NCI-H1105 (cell line): ENCODE measurements at regions not wholly inside any gene's neighbourhood (a gene's known extent, or its start where the extent isn't known, plus 50 kb on each side); places are given as distances from the start of the nearest gene placed in this dataset.
"Not testable (repeated sequence)": the region's sequence is repeated elsewhere in the genome, so short reads cannot be mapped to it uniquely, and the experiment has no call there.

Source experiments
- DNase-seq: peaks from one replicate; lab custom pipeline; 2025; lab: John Stamatoyannopoulos, UW

DNA sequence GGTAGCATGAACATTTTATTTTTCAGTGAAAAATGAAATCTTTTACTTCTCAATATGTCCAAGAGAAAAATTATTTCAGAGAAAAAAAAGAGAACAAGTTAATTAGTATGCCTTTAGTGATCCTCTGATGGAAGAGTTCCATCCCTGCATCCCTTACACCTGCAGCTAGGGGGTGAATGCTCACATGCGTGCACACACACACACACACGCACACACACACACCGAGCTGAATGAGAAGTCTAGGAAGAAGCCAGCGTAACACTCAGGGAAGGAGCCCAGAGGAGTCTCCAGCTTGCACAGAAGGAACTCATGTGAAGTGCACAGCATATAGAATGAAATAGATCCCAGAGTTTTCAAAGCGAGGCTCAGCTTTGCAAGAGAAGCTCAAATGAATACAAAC is 510.5 kb downstream of the IRS2 start:
- no peak for DNase-seq

GRCh38 chr13:109275139-109275745 is 511.1 kb downstream of the IRS2 start:
- DNase-seq: no peak

DNA sequence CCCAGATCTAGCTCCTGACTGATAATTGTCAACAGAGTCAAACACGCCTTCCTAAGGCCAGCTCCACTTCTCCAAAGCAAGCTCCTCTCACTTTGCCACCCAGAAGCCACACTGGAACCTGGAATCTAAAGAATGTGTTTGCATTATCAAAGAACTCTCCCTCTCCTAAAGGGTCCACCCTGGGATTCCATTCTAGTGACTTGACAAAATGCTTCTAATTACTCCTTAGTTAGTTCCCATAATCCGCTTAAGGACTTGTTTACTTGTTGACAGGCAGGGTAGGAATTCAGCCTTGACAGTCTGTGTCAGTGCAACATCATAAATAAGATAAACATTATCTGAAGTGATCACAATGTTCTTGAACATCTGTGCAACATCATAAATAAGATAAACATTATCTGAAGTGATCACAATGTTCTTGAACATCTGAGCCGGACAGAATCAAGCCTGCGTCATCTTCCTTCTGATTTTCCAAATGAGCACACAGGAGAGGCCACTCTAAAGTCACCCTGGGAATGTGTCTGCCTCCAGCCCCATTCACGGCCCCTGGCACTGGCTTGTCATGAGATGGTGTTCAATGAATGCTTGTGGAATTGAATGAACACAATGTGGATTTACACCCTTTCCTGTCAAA is 512.1 kb downstream of the IRS2 start:
- no peak for DNase-seq

DNA sequence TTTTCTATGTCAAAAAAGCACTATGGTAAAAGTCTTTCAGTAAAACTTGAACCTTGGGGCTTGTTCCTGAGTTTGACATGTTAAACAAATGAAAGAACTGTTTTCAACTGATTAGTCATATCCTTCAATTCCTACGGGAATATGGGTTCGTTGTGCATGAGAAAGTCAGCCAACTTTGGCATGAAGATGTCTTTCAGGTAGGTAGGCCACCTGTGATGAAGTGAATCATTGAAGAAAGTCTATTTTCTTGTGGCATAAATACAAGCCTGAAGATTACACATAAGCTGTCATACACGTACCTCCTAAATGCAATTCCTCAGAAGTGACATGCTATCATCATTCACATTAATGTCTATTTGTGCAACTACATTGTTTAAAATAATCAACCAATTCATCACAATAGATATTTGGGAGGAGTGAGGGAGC is 513.0 kb downstream of the IRS2 start:
- no peak for DNase-seq

DNA sequence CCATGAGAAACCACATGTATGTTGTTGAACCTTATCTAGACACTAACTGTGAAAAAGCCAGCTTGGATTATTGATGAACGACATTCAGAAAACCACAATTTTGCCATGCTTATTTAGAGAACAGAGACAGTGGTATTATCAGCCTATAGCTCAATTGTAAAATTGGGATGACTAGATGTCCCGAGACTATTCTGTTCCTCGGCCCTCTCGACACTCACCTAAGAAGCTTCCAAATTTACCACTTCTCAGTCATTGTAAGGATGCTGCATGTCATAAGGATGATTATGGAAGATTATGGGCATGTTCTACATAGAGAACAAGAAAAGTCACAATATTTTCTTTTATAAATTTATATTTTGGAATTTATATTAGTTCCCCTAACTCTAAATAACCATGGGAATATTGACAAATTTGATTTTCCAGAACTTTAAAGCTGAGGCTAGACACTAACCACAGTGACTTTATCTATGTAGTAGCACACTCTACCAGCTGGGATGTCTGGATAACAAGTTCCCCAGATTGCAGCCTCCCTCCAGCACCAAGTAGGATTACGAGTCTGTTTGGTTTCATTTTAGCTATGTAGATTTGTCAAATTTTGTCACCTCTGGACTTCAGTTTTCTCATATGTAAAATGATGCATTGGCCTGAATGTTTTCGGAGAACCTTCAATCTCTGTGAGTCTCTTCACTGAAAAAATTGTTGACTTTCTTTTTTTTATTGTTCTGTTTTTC is 513.6 kb downstream of the IRS2 start:
- no peak for DNase-seq

GRCh38 chr13:109271555-109272541 is 514.5 kb downstream of the IRS2 start:
- no peak for DNase-seq

- no peak for DNase-seq
These were observed 515.3 kb downstream of the IRS2 start for GRCh38 chr13:109271061-109271460.

GRCh38 chr13:109269381-109269780 is 517.0 kb downstream of the IRS2 start:
- not testable (repeated sequence) for DNase-seq

GRCh38 chr13:109268492-109268891 is 517.9 kb downstream of the IRS2 start:
- DNase-seq: not testable (repeated sequence)

- DNase-seq: not testable (repeated sequence)
These were observed 519.0 kb downstream of the IRS2 start for GRCh38 chr13:109267400-109267799.

- DNase-seq: not testable (repeated sequence)
These were observed 521.0 kb downstream of the IRS2 start for GRCh38 chr13:109265438-109265742.

DNA sequence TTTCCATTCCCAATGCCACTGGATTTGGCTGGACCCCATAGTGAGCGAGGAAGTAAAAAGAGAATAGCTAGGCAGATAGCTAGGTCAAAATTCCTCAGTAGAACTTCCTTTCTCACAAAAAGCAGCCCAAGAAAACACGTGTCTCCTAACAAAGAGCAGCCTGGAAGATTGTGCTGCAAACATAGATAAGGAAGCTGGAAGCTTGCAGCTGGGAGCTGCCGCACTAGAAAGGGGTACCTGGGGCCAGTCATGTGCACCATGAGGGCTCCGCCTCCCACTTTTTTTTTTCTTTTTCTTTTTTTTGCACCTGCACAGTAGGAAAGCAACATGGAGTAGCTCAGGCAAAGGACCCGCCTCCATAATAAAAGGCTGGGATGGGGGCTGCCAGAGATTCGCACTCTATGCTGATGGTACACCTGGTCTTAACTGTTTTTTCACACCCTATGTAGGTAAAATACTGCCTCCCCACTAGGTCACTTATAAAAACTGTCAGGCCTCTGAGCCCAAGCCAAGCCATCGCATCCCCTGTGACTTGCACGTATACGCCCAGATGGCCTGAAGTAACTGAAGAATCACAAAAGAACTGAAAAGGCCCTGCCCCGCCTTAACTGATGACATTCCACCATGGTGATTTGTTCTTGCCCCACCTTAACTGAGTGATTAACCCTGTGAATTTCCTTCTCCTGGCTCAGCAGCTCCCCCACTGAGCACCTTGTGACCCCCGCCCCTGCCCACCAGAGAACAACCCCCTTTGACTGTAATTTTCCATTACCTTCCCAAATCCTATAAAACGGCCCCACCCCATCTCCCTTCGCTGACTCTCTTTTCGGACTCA is 521.6 kb downstream of the IRS2 start:
- not testable (repeated sequence) for DNase-seq

DNA sequence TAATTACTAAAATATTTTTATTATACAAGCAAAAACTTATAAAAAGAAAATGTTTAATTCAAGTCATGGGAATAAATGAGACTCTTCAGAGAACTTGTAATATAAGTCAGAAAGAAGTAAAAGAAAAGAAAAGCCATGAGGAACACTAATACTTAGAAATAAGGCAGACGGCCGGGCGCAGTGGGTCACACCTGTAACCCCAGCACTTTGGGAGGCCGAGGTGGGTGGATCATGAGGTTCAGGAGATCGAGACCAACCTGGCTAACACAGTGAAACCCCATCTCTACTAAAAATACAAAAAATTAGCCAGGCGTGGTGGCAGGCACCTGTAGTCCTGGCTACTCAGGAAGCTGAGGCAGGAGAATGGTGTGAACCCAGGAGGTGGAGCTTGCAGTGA is 528.6 kb downstream of the IRS2 start:
- not testable (repeated sequence) for DNase-seq
